HCT116 (cell line): ENCODE measurements at regions not wholly inside any gene's neighbourhood (a gene's known extent, or its start where the extent isn't known, plus 50 kb on each side); places are given as distances from the start of the nearest gene placed in this dataset.

Experiments
- CEBPB ChIP-seq: IDR thresholded peaks from 2 replicates; pipeline ENCODE4 v1.6.1; 2012; ENCODE audit warnings: low read depth
- EZH2 ChIP-seq: fragments of 200-600 bp; sonication (generic); IDR thresholded peaks from 2 replicates; pipeline ENCODE4 v1.6.1; 2017; ENCODE audit warnings: antibody characterized with exemption, mixed run types
- POLR2A ChIP-seq: IDR thresholded peaks from 2 replicates; pipeline ENCODE4 v1.7.0; 2011; ENCODE audit warnings: borderline replicate concordance; ENCODE audit not compliant: insufficient read depth, insufficient read length; ENCODE audit errors: extremely low read depth
- SP1 ChIP-seq: IDR thresholded peaks from 2 replicates; pipeline ENCODE4 v1.6.1; 2012; ENCODE audit warnings: low read depth
- ZNF274 ChIP-seq: fragments of 200-500 bp; sonication (Bioruptor generic); IDR thresholded peaks from 2 replicates; pipeline ENCODE4 v1.6.1; 2014; ENCODE audit warnings: mild to moderate bottlenecking, low read depth, low read length, inconsistent platforms
- TF ChIP-seq, protein P1 (sequence below), 3 experiments: fragments of 200-600 bp in 1 of 3; sonication (generic) in 1 of 3; IDR thresholded peaks in 2 of 3; conservative IDR thresholded peaks in 1 of 3; 2 replicates each; pipeline ENCODE4 v1.5.1; 2012 to 2017; ENCODE audit warnings: low read depth in 2 of 3, low read length in 2 of 3, antibody characterized with exemption in 1 of 3, borderline replicate concordance in 1 of 3, control low read depth in 1 of 3, mild to moderate bottlenecking in 1 of 3, mixed read lengths in 1 of 3, mixed run types in 1 of 3, moderate library complexity in 1 of 3; ENCODE audit not compliant: insufficient read depth in 1 of 3
- TF ChIP-seq, protein P2 (sequence below): IDR thresholded peaks from 2 replicates; pipeline ENCODE4 v1.6.1; 2012; ENCODE audit warnings: low read depth

DNA sequence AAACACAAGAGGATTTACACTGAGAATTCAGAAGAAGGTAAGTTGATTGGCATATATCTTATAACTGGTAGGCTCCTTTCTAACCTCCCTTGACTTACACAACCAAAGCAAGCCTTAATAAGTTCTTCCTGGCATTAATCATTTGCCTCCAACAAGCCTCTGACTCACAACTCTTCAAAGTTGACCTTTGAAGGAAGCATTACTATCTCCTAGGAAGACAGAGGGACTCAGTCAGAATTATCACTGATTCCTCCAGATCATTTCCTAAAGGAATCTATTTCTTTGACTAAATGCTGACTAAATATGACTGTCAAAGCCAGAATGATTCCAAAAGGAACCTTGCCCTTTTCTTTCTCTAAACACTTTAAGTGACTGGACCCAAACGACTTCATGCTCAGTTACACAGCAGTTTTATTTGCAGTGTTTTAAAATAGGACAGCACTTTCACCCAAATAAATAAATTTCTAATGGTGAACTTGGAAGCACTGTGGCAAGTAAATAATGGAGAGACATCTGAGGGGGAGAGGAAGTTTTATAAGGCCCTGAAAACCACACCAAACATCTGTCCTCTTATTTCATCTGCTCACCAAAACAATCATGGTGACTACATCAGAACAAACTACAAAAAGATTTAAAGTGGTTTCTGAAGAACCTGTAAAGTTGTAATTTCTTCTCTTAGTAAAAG, 128.2 kb downstream of the KLHL28 start:
- TF ChIP-seq, protein P1, sequence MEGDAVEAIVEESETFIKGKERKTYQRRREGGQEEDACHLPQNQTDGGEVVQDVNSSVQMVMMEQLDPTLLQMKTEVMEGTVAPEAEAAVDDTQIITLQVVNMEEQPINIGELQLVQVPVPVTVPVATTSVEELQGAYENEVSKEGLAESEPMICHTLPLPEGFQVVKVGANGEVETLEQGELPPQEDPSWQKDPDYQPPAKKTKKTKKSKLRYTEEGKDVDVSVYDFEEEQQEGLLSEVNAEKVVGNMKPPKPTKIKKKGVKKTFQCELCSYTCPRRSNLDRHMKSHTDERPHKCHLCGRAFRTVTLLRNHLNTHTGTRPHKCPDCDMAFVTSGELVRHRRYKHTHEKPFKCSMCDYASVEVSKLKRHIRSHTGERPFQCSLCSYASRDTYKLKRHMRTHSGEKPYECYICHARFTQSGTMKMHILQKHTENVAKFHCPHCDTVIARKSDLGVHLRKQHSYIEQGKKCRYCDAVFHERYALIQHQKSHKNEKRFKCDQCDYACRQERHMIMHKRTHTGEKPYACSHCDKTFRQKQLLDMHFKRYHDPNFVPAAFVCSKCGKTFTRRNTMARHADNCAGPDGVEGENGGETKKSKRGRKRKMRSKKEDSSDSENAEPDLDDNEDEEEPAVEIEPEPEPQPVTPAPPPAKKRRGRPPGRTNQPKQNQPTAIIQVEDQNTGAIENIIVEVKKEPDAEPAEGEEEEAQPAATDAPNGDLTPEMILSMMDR (IDR thresholded peaks at IDR 0.05 in 2 of 3, conservative IDR thresholded peaks at IDR 0.05 in 1 of 3; ENCODE audit: borderline replicate concordance in 1 of 3, insufficient read depth in 1 of 3, low read depth in 2 of 3, low read length in 2 of 3) = no peak
- TF ChIP-seq EZH2 = no peak
- peak; percentile 39; the same call in 1 of the 2 replicates for TF ChIP-seq CEBPB
- no peak for TF ChIP-seq POLR2A
- no peak for TF ChIP-seq SP1
- TF ChIP-seq, protein P2, sequence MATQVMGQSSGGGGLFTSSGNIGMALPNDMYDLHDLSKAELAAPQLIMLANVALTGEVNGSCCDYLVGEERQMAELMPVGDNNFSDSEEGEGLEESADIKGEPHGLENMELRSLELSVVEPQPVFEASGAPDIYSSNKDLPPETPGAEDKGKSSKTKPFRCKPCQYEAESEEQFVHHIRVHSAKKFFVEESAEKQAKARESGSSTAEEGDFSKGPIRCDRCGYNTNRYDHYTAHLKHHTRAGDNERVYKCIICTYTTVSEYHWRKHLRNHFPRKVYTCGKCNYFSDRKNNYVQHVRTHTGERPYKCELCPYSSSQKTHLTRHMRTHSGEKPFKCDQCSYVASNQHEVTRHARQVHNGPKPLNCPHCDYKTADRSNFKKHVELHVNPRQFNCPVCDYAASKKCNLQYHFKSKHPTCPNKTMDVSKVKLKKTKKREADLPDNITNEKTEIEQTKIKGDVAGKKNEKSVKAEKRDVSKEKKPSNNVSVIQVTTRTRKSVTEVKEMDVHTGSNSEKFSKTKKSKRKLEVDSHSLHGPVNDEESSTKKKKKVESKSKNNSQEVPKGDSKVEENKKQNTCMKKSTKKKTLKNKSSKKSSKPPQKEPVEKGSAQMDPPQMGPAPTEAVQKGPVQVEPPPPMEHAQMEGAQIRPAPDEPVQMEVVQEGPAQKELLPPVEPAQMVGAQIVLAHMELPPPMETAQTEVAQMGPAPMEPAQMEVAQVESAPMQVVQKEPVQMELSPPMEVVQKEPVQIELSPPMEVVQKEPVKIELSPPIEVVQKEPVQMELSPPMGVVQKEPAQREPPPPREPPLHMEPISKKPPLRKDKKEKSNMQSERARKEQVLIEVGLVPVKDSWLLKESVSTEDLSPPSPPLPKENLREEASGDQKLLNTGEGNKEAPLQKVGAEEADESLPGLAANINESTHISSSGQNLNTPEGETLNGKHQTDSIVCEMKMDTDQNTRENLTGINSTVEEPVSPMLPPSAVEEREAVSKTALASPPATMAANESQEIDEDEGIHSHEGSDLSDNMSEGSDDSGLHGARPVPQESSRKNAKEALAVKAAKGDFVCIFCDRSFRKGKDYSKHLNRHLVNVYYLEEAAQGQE = no peak
- TF ChIP-seq ZNF274 = no peak
